Epithelial cell of esophagus (primary cell): ENCODE measurements at regions not wholly inside any gene's neighbourhood (a gene's known extent, or its start where the extent isn't known, plus 50 kb on each side); places are given as distances from the start of the nearest gene placed in this dataset.
A peak's percentile ranks its signal among the peaks of the same experiment; 100 is the strongest.

Experiments
- DNase-seq: peaks from one replicate; pipeline ENCODE4 v3.0.0; 2010; ENCODE audit warnings: low read depth
- H3K4me3 ChIP-seq: 2 replicates; pipeline ENCODE4 v1.5.1; 2011; ENCODE audit warnings: mild to moderate bottlenecking, low read length, control low read depth
- TF ChIP-seq, protein P1 (sequence below): IDR thresholded peaks from 2 replicates; pipeline ENCODE4 v1.5.1; 2011; ENCODE audit warnings: low read depth, mild to moderate bottlenecking, low read length, control low read depth, inconsistent platforms; ENCODE audit not compliant: insufficient read depth; ENCODE audit errors: missing control alignments

DNA sequence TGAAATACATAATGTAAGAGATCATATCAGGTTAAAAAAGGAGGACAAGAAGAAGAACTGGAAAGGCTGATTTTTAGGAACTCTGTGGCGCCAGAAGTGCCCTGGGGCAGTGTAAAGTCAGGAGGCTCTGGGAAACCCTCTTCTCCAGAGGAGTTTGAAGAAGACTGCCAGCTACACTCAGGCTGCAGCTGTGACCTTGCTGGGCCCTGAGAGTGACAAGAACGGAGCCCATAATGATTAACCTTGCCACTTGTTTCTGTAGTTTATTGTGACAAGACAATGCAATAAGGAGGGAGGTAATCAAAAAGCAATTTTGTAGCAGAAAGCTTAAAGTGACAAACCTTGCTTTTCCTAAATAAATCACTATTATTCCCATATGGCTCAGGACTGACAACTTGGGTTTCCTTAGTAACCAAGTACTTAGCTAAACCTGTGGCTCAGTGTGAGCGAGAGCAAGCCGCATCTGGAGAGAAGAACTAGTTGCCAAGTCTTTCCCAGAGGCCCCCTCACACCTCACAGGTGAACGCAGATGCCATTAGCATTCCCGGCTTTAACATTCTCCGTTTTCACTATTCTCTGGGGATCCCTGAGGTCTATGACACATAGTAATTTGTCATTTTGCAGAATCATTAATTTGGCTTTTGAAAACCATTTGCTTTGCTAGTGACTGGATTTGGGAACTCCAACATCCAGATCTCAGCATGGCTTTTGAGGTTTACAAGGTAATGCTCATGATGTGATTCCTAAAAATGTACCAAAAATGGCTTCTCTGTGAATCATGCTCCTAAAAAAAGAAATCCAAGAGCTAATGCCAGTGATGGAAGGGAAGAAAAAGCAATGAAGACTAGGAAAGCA, 115.9 kb downstream of the OMA1 start:
- DNase-seq = no peak
- TF ChIP-seq, protein P1, sequence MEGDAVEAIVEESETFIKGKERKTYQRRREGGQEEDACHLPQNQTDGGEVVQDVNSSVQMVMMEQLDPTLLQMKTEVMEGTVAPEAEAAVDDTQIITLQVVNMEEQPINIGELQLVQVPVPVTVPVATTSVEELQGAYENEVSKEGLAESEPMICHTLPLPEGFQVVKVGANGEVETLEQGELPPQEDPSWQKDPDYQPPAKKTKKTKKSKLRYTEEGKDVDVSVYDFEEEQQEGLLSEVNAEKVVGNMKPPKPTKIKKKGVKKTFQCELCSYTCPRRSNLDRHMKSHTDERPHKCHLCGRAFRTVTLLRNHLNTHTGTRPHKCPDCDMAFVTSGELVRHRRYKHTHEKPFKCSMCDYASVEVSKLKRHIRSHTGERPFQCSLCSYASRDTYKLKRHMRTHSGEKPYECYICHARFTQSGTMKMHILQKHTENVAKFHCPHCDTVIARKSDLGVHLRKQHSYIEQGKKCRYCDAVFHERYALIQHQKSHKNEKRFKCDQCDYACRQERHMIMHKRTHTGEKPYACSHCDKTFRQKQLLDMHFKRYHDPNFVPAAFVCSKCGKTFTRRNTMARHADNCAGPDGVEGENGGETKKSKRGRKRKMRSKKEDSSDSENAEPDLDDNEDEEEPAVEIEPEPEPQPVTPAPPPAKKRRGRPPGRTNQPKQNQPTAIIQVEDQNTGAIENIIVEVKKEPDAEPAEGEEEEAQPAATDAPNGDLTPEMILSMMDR = no peak
- H3K4me3 ChIP-seq = no peak overlapping the region

- DNase-seq = no peak
- no peak overlapping the region for H3K4me3 ChIP-seq
- TF ChIP-seq, protein P1 = no peak
Observed at GRCh38 chr1:58426918-58427317, 119.6 kb downstream of the OMA1 start.

DNA sequence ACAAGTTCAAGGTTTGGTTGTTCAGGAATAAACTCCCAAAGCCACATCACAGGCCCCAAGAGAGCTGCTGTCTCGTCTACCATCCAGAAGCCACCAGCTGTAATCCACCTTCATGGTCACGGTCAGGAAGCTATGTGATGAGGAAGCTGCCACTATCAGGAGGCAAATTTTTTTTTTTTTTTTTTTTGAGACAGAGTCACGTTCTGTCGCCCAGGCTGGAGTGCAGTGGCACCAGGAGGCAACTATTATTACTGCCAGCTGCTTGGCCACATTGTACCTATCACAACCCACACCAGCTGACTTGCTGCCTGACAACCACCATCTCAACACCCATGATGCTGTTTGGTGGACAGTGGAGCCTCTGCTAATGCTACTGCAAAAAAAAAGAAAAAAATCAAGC, 124.1 kb downstream of the OMA1 start:
- DNase-seq = no peak
- H3K4me3 ChIP-seq = no peak overlapping the region
- TF ChIP-seq, protein P1 = no peak

- TF ChIP-seq, protein P1 = no peak
- H3K4me3 ChIP-seq = no peak overlapping the region
- no peak for DNase-seq
Observed at GRCh38 chr1:58418283-58419228, 128.0 kb downstream of the OMA1 start.

- H3K4me3 ChIP-seq = no peak overlapping the region
- peak; percentile 43 for DNase-seq
Observed at GRCh38 chr1:58412071-58412580, 134.4 kb downstream of the OMA1 start.

GRCh38 chr1:58409890-58410289, 136.6 kb downstream of the OMA1 start:
- no peak overlapping the region for H3K4me3 ChIP-seq
- TF ChIP-seq, protein P1 = no peak
- DNase-seq = no peak

More at GRCh38 chr1:58412071-58412580, 134.4 kb downstream of the OMA1 start:
- TF ChIP-seq, protein P1 = no peak
